GM23338 (cell line): ENCODE measurements at regions not wholly inside any gene's neighbourhood (a gene's known extent, or its start where the extent isn't known, plus 50 kb on each side); places are given as distances from the start of the nearest gene placed in this dataset.

Experiments used
- ATAC-seq: fragments of 200-7000 bp; cut with Tn5 transposase; 3 replicates; pipeline ENCODE4 v1.9.1; 2020
- DNase-seq: peaks from one replicate; pipeline ENCODE4 v3.0.0-alpha.2; 2015; ENCODE audit warnings: low spot score
- H2AFZ ChIP-seq: fragments of 200-600 bp; sonication (generic); 2 replicates; pipeline ENCODE4 v1.8.0; 2016; ENCODE audit warnings: antibody characterized with exemption, mild to moderate bottlenecking, moderate library complexity
- H3F3A ChIP-seq: fragments of 200-600 bp; sonication (generic); replicated peaks from 2 replicates; pipeline ENCODE4 v1.8.0; 2017; ENCODE audit warnings: antibody characterized with exemption, mixed run types, low read depth
- H3K27ac ChIP-seq: fragments of 200-600 bp; sonication (generic); 2 replicates; pipeline ENCODE4 v1.6.1; 2016; ENCODE audit warnings: low read depth
- H3K27me3 ChIP-seq: fragments of 200-600 bp; sonication (generic); 2 replicates; pipeline ENCODE4 v1.8.0; 2016; ENCODE audit warnings: mild to moderate bottlenecking, mixed run types, moderate library complexity; ENCODE audit not compliant: insufficient read depth
- H3K36me3 ChIP-seq: fragments of 200-600 bp; sonication (generic); 2 replicates; pipeline ENCODE4 v1.8.0; 2016; ENCODE audit warnings: mild to moderate bottlenecking; ENCODE audit not compliant: insufficient read depth
- H3K4me1 ChIP-seq: fragments of 200-600 bp; sonication (generic); 2 replicates; pipeline ENCODE4 v1.8.0; 2016; ENCODE audit warnings: mild to moderate bottlenecking, moderate library complexity; ENCODE audit not compliant: insufficient read depth
- H3K4me2 ChIP-seq: fragments of 200-600 bp; sonication (generic); 2 replicates; pipeline ENCODE4 v1.7.1; 2017; ENCODE audit warnings: mixed run types
- H3K4me3 ChIP-seq: fragments of 200-600 bp; sonication (generic); 2 replicates; pipeline ENCODE4 v1.6.1; 2016; ENCODE audit warnings: mixed run types
- H3K79me2 ChIP-seq: fragments of 200-600 bp; sonication (generic); replicated peaks from 2 replicates; pipeline ENCODE4 v1.8.0; 2017; ENCODE audit warnings: mild to moderate bottlenecking; ENCODE audit not compliant: insufficient read depth
- H3K9me2 ChIP-seq: fragments of 200-600 bp; sonication (generic); 2 replicates; pipeline ENCODE4 v1.8.0; 2017; ENCODE audit not compliant: insufficient read depth
- H4K20me1 ChIP-seq: fragments of 200-600 bp; sonication (generic); replicated peaks from 2 replicates; pipeline ENCODE4 v1.8.0; 2017; ENCODE audit warnings: mild to moderate bottlenecking; ENCODE audit not compliant: insufficient read depth
- H3K27ac Mint-ChIP-seq: 2 replicates; pipeline ENCODE4 v1.8.0; 2020; ENCODE audit warnings: inconsistent platforms, mild to moderate bottlenecking, moderate library complexity, mixed read lengths
- H3K27me3 Mint-ChIP-seq: 3 replicates; pipeline ENCODE4 v1.8.0; 2022; ENCODE audit warnings: low read depth, mild to moderate bottlenecking, moderate library complexity, mixed read lengths, inconsistent platforms; ENCODE audit not compliant: insufficient read depth, poor library complexity
- H3K36me3 Mint-ChIP-seq: 3 replicates; pipeline ENCODE4 v1.8.0; 2021; ENCODE audit warnings: low read depth, mild to moderate bottlenecking, inconsistent platforms, moderate library complexity, mixed read lengths
- H3K4me1 Mint-ChIP-seq: 3 replicates; pipeline ENCODE4 v1.8.0; 2020; ENCODE audit warnings: mild to moderate bottlenecking, inconsistent platforms, mixed read lengths
- H3K4me3 Mint-ChIP-seq: 3 replicates; pipeline ENCODE4 v1.8.0; 2021; ENCODE audit warnings: moderate library complexity, mild to moderate bottlenecking, inconsistent platforms, mixed read lengths
- H3K9me3 Mint-ChIP-seq: 3 replicates; pipeline ENCODE4 v1.8.0; 2020; ENCODE audit warnings: moderate library complexity, mild to moderate bottlenecking, inconsistent platforms, mixed read lengths
- CREB1 ChIP-seq: fragments of 250-450 bp; sonication (Bioruptor Pico); IDR thresholded peaks from 2 replicates; pipeline ENCODE4 v1.5.0; 2020; ENCODE audit warnings: low read depth, mild to moderate bottlenecking, moderate library complexity
- EZH2phosphoT487 ChIP-seq: fragments of 200-600 bp; sonication (generic); IDR thresholded peaks from one replicate; pipeline ENCODE4 v1.8.1; 2018; ENCODE audit warnings: antibody characterized with exemption; ENCODE audit not compliant: unreplicated experiment
- JUNB ChIP-seq: IDR thresholded peaks from one replicate; pipeline ENCODE4 v1.6.1; 2016; ENCODE audit warnings: antibody characterized with exemption; ENCODE audit not compliant: unreplicated experiment
- NANOG ChIP-seq: IDR thresholded peaks from 2 replicates; pipeline ENCODE4 v1.6.1; 2016; ENCODE audit warnings: antibody characterized with exemption, borderline replicate concordance
- STAT1 ChIP-seq: IDR thresholded peaks from one replicate; pipeline ENCODE4 v1.6.1; 2016; ENCODE audit warnings: antibody characterized with exemption; ENCODE audit not compliant: unreplicated experiment
- ZNF114 ChIP-seq: fragments of 250-450 bp; sonication (Bioruptor Pico); IDR thresholded peaks from 2 replicates; pipeline ENCODE4 v1.5.0; 2020; ENCODE audit warnings: mild to moderate bottlenecking, moderate library complexity
- ZNF331 ChIP-seq: fragments of 250-450 bp; sonication (Bioruptor Pico); IDR thresholded peaks from 2 replicates; pipeline ENCODE4 v1.5.0; 2020; ENCODE audit warnings: low read depth, mild to moderate bottlenecking, moderate library complexity
- TF ChIP-seq, protein P1 (sequence below): IDR thresholded peaks from one replicate; pipeline ENCODE4 v1.6.1; 2018; ENCODE audit warnings: antibody characterized with exemption; ENCODE audit not compliant: unreplicated experiment
- TF ChIP-seq, protein P2 (sequence below), 2 experiments: fragments of 200-600 bp in 1 of 2; sonication (generic) in 1 of 2; conservative IDR thresholded peaks; 2 replicates each; pipeline versions ENCODE4 v1.5.1 to v1.6.1; 2016 to 2017; ENCODE audit warnings: antibody characterized with exemption in 2 of 2, low read depth in 2 of 2, mild to moderate bottlenecking in 2 of 2, moderate library complexity in 1 of 2
- TF ChIP-seq, protein P3 (sequence below): IDR thresholded peaks from 2 replicates; pipeline ENCODE4 v1.6.1; 2016; ENCODE audit warnings: antibody characterized with exemption

DNA sequence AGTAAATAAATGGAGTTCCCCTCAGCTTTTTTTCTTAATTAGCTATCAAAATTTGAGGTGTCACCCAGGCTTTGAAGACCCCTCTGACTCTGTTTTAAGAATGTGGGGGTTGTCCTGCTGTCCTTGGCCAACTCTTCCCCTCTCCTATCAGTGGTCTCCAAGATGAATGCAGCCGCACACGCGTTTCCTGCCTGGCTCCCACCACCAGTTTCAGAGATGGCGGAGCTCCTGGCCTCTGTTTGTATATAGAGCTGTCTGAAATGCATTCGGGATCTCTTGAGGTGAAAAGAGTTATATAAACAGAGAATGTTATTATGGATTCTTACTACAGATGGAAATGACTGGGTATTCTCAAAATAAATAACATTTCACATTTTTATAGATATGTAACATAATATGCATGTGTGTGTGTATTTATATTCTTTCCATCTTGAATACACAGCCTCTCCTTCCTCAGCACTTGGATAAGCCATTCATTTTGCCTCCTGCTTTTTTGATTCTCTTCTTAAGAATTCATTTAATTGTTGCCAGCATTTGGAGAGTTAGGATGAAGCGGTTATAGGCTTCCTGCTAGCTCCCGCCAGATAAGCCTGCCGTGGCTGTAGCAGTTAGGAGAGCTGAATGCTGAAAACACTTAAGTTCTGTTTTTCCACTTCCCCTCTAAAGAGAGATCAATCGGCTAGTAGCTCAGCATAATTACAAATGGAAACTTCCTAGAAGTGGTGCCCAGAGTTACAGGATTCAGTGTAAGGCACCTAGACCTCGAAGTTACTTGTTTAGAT is 659.3 kb upstream of the FANCL start:
- ATAC-seq (no peak), DNase-seq (no peak)
- Mint-ChIP-seq H3K27me3 (no peaks in the 10 kb centered on the region), H3K4me1 (no peaks in the 10 kb centered on the region), H3K4me3 (no peak overlapping the region), H3K9me3 (no peaks in the 10 kb centered on the region), H3K36me3 (no peaks in the 10 kb centered on the region), H3K27ac (no peak overlapping the region)
- no peaks in the 10 kb centered on the region for H3F3A ChIP-seq
- no peaks in the 10 kb centered on the region for H3K79me2 ChIP-seq
- H3K36me3 ChIP-seq, result no peaks in the 10 kb centered on the region
- H2AFZ ChIP-seq, result no peak overlapping the region
- H3K4me2 ChIP-seq, result no peak overlapping the region
- H3K27ac ChIP-seq, result no peak overlapping the region
- no peaks in the 10 kb centered on the region for H4K20me1 ChIP-seq
- no peaks in the 10 kb centered on the region for H3K4me1 ChIP-seq
- no peak overlapping the region for H3K4me3 ChIP-seq
- no peak for TF ChIP-seq STAT1
- no peak for TF ChIP-seq CREB1 (CRISPR knock-in tag)
- TF ChIP-seq ZNF331 (CRISPR knock-in tag), result no peak
- no peak for TF ChIP-seq JUNB
- no peak for TF ChIP-seq EZH2phosphoT487
- TF ChIP-seq NANOG, result no peak
- TF ChIP-seq, protein P1, sequence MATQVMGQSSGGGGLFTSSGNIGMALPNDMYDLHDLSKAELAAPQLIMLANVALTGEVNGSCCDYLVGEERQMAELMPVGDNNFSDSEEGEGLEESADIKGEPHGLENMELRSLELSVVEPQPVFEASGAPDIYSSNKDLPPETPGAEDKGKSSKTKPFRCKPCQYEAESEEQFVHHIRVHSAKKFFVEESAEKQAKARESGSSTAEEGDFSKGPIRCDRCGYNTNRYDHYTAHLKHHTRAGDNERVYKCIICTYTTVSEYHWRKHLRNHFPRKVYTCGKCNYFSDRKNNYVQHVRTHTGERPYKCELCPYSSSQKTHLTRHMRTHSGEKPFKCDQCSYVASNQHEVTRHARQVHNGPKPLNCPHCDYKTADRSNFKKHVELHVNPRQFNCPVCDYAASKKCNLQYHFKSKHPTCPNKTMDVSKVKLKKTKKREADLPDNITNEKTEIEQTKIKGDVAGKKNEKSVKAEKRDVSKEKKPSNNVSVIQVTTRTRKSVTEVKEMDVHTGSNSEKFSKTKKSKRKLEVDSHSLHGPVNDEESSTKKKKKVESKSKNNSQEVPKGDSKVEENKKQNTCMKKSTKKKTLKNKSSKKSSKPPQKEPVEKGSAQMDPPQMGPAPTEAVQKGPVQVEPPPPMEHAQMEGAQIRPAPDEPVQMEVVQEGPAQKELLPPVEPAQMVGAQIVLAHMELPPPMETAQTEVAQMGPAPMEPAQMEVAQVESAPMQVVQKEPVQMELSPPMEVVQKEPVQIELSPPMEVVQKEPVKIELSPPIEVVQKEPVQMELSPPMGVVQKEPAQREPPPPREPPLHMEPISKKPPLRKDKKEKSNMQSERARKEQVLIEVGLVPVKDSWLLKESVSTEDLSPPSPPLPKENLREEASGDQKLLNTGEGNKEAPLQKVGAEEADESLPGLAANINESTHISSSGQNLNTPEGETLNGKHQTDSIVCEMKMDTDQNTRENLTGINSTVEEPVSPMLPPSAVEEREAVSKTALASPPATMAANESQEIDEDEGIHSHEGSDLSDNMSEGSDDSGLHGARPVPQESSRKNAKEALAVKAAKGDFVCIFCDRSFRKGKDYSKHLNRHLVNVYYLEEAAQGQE, result no peak
- TF ChIP-seq, protein P2, sequence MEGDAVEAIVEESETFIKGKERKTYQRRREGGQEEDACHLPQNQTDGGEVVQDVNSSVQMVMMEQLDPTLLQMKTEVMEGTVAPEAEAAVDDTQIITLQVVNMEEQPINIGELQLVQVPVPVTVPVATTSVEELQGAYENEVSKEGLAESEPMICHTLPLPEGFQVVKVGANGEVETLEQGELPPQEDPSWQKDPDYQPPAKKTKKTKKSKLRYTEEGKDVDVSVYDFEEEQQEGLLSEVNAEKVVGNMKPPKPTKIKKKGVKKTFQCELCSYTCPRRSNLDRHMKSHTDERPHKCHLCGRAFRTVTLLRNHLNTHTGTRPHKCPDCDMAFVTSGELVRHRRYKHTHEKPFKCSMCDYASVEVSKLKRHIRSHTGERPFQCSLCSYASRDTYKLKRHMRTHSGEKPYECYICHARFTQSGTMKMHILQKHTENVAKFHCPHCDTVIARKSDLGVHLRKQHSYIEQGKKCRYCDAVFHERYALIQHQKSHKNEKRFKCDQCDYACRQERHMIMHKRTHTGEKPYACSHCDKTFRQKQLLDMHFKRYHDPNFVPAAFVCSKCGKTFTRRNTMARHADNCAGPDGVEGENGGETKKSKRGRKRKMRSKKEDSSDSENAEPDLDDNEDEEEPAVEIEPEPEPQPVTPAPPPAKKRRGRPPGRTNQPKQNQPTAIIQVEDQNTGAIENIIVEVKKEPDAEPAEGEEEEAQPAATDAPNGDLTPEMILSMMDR (conservative IDR thresholded peaks at IDR 0.05; ENCODE audit: low read depth in 2 of 2), result no peak
- TF ChIP-seq ZNF114 (CRISPR knock-in tag), result no peak
- TF ChIP-seq, protein P3, sequence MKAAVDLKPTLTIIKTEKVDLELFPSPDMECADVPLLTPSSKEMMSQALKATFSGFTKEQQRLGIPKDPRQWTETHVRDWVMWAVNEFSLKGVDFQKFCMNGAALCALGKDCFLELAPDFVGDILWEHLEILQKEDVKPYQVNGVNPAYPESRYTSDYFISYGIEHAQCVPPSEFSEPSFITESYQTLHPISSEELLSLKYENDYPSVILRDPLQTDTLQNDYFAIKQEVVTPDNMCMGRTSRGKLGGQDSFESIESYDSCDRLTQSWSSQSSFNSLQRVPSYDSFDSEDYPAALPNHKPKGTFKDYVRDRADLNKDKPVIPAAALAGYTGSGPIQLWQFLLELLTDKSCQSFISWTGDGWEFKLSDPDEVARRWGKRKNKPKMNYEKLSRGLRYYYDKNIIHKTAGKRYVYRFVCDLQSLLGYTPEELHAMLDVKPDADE, result no peak
- 0 out of 2 replicates have a peak, but pooled peaks cover 6% of the 10 kb centered on the region for H3K9me2 ChIP-seq
- H3K27me3 ChIP-seq, result no peaks in the 10 kb centered on the region
